ENCODE measurements at regions not wholly inside any gene's neighbourhood (a gene's known extent, or its start where the extent isn't known, plus 50 kb on each side); places are given as distances from the start of the nearest gene placed in this dataset.

DNA sequence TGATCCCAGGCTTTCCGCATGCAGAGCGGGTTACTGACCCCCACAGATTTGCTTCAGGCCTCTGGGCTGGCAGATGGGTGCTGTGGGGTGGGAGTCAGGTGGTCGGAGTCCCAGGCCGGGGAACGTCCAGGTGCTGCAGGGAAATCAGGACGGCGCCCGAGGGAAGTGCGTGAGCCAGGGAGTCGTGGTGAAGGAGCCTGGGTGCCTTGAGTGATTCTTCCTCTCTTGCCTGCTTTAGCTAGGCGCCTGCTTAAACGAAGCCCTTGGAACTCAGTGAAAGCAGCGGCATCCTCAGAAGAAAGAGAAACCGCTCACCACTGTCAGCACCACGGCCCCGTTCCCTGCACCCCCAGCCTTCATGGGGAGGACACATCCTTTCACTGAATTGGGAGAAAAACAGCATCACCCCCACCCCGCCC lies 455.6 kb downstream of the BRD1 start:
- TF ChIP-seq POLR2AphosphoS5 (IDR thresholded peaks at IDR 0.05; ENCODE audit: low read depth, low read length) (no peak), POLR2A (IDR thresholded peaks at IDR 0.05; ENCODE audit: low read depth, low read length) (no peak), SPI1 (IDR thresholded peaks at IDR 0.05; ENCODE audit: low read depth, low read length) (no peak), TAF1 (IDR thresholded peaks at IDR 0.05; ENCODE audit: low read depth, low read length) (no peak), POU2F2 (IDR thresholded peaks at IDR 0.05; ENCODE audit: low read depth, low read length) (no peak)

Data from GM12891 (cell line).